ENCODE measurements at regions not wholly inside any gene's neighbourhood (a gene's known extent, or its start where the extent isn't known, plus 50 kb on each side); places are given as distances from the start of the nearest gene placed in this dataset.

DNA sequence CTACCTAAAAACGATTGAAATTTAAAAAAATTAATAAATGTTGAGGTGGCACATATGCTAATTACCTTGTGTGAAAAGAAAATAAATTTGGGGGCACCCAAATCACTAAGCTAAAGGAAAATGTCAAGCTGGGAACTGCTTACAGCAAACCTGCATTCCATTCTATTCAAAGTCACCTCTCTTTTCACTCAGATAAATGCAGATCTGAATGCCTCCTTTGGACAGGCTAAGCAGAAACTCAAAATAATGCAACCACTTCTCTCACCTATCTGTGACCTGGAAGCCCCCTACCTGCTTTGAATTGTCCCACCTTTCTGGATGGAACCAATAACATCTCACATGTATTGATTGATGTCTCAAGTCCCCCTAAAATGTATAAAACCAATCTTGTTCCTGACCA is 628.7 kb downstream of the AMY1C start:
- TF ChIP-seq, protein P1, sequence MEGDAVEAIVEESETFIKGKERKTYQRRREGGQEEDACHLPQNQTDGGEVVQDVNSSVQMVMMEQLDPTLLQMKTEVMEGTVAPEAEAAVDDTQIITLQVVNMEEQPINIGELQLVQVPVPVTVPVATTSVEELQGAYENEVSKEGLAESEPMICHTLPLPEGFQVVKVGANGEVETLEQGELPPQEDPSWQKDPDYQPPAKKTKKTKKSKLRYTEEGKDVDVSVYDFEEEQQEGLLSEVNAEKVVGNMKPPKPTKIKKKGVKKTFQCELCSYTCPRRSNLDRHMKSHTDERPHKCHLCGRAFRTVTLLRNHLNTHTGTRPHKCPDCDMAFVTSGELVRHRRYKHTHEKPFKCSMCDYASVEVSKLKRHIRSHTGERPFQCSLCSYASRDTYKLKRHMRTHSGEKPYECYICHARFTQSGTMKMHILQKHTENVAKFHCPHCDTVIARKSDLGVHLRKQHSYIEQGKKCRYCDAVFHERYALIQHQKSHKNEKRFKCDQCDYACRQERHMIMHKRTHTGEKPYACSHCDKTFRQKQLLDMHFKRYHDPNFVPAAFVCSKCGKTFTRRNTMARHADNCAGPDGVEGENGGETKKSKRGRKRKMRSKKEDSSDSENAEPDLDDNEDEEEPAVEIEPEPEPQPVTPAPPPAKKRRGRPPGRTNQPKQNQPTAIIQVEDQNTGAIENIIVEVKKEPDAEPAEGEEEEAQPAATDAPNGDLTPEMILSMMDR (conservative IDR thresholded peaks at IDR 0.05; ENCODE audit: low read depth, low read length) = no peak
- TF ChIP-seq EZH2 (IDR thresholded peaks at IDR 0.05; ENCODE audit: borderline replicate concordance, low read depth, low read length, poor library complexity, severe bottlenecking) = no peak

Data from A673 (cell line).